PC-3 (cell line): ENCODE measurements at regions not wholly inside any gene's neighbourhood (a gene's known extent, or its start where the extent isn't known, plus 50 kb on each side); places are given as distances from the start of the nearest gene placed in this dataset.
"Not testable (repeated sequence)": the region's sequence is repeated elsewhere in the genome, so short reads cannot be mapped to it uniquely, and the experiment has no call there.

Experiments
- ATAC-seq: fragments of 200-7000 bp; cut with Tn5 transposase; 2 replicates; pipeline ENCODE4 v1.9.1; 2020; ENCODE audit warnings: mild to moderate bottlenecking, moderate library complexity
- BruUV-seq: library from RNA; stranded (reverse); fragments of 400-500 nt; replicated peaks from 2 replicates; lab custom pipeline; 2021; lab: Mats Ljungman, UMichigan
- CTCF ChIA-PET: fragments of 300-600 bp; sonication (Branson Sonifier 250); formaldehyde crosslinking; loops from one replicate; lab custom pipeline; 2022; ENCODE audit warnings: antibody characterized with exemption; lab: Charles Lee
- POLR2A ChIA-PET: fragments of 300-600 bp; sonication (Branson Sonifier 250); formaldehyde crosslinking; loops from one replicate; lab custom pipeline; 2022; ENCODE audit warnings: antibody characterized with exemption; ENCODE audit not compliant: unreplicated experiment; lab: Charles Lee
- DNase-seq: peaks from one replicate; pipeline ENCODE4 v3.0.0-alpha.2; 2015
- H2AFZ ChIP-seq: fragments of 300-600 bp; sonication (generic); 2 replicates; pipeline ENCODE4 v1.6.0; 2016; ENCODE audit warnings: antibody characterized with exemption, low read length
- H3F3A ChIP-seq: fragments of 300-600 bp; sonication (generic); one replicate; pipeline ENCODE4 v1.6.0; 2017; ENCODE audit warnings: antibody characterized with exemption, low read length, control low read depth, mild to moderate bottlenecking; ENCODE audit not compliant: unreplicated experiment
- H3K27ac ChIP-seq: fragments of 300-600 bp; sonication (generic); 2 replicates; pipeline ENCODE4 v1.5.1; 2016; ENCODE audit warnings: mild to moderate bottlenecking, low read length
- H3K27me3 ChIP-seq: fragments of 300-600 bp; sonication (generic); 2 replicates; pipeline ENCODE4 v1.6.1; 2016; ENCODE audit warnings: low read length, mixed read lengths
- H3K36me3 ChIP-seq: fragments of 300-600 bp; sonication (generic); 2 replicates; pipeline ENCODE4 v1.6.1; 2016; ENCODE audit warnings: low read depth, mixed run types, low read length, mixed read lengths
- H3K4me1 ChIP-seq: fragments of 300-600 bp; sonication (generic); 2 replicates; pipeline ENCODE4 v1.5.1; 2016; ENCODE audit warnings: low read length; ENCODE audit not compliant: insufficient read depth
- H3K4me2 ChIP-seq: fragments of 300-600 bp; sonication (generic); 2 replicates; pipeline ENCODE4 v1.6.0; 2016; ENCODE audit warnings: low read length
- H3K4me3 ChIP-seq: fragments of 300-600 bp; sonication (generic); 2 replicates; pipeline ENCODE4 v1.5.1; 2016; ENCODE audit warnings: mild to moderate bottlenecking, low read length, mixed read lengths
- H3K79me2 ChIP-seq: fragments of 300-600 bp; sonication (generic); 2 replicates; pipeline ENCODE4 v1.6.1; 2017; ENCODE audit warnings: low read length, mixed read lengths
- H3K9ac ChIP-seq: fragments of 300-600 bp; sonication (generic); 2 replicates; pipeline ENCODE4 v1.6.0; 2016; ENCODE audit warnings: mild to moderate bottlenecking, low read length
- H3K9me2 ChIP-seq: fragments of 300-600 bp; sonication (generic); replicated peaks from 2 replicates; pipeline ENCODE4 v1.6.1; 2016; ENCODE audit warnings: mixed run types, low read length, mixed read lengths
- H3K9me3 ChIP-seq: fragments of 300-600 bp; sonication (generic); 2 replicates; pipeline ENCODE4 v1.6.1; 2016; ENCODE audit warnings: low read length, mixed read lengths
- H4K20me1 ChIP-seq: fragments of 300-600 bp; sonication (generic); 2 replicates; pipeline ENCODE4 v1.6.1; 2016; ENCODE audit warnings: low read length, mixed read lengths
- CTCF ChIP-seq: fragments of 300-600 bp; sonication (generic); conservative IDR thresholded peaks from 2 replicates; pipeline ENCODE4 v1.5.1; 2017; ENCODE audit warnings: antibody characterized with exemption, low read depth, mild to moderate bottlenecking, low read length
- EZH2 ChIP-seq: fragments of 300-600 bp; sonication (generic); IDR thresholded peaks from one replicate; pipeline ENCODE4 v1.6.1; 2017; ENCODE audit warnings: antibody characterized with exemption, mild to moderate bottlenecking, low read length; ENCODE audit not compliant: unreplicated experiment
- EZH2phosphoT487 ChIP-seq: fragments of 300-600 bp; sonication (generic); IDR thresholded peaks from 2 replicates; pipeline ENCODE4 v1.6.1; 2018; ENCODE audit warnings: mild to moderate bottlenecking, antibody characterized with exemption, low read length, borderline replicate concordance
- intact Hi-C: fragments of 100-400 bp; cut with micrococcal nuclease; formaldehyde crosslinking; loops from 2 replicates; pipeline ENCODE4 v1.9.0; 2023

DNA sequence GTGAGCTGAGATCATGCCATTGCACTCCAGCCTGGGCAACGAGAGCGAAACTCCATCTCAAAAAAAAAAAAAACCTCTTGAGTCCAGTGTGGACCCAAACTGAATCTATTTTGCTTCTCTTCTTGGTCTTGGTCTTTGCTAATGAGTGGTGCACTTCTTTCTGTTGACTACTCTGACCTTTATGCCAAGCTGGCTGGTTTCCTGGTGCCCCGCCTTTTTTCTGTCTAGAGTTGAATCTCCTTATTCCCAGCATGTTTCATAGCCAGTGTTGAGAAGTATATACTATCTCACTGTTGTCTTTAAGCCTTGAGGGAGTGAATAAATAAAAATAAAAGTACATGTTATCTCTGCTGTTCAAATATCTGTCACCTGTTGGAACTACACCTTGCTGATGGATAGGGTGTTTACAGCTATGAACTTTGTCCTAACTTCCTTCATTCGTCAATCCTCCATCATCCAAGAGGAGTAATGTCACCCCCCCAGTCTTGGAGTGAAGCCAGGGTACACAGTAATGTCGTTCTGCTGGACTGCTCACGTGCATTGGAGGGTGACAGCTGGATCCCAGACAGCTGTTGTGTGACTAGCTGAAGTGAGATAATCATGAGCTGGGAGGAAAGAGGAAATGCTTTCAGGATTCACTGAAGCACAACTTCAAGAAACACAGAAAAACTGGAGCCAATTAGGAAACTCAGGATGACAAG, 99.3 kb upstream of the PRKG2 start:
- DNase-seq, result peak; percentile 55
- Histone ChIP-seq H3K79me2 (no peaks in the 10 kb centered on the region), H3K4me3 (no peak overlapping the region), H4K20me1 (no peaks in the 10 kb centered on the region), H3K36me3 (no peaks in the 10 kb centered on the region), H3K9me2 (no peaks in the 10 kb centered on the region), H3K27ac (no peak overlapping the region), H2AFZ (no peak overlapping the region), H3K4me2 (peak overlapping the region; percentile 2; the same call in 1 of the 2 replicates), H3K9ac (no peak overlapping the region), H3F3A (no peaks in the 10 kb centered on the region), H3K4me1 (peaks cover 10% of the 10 kb centered on the region), H3K9me3 (no peaks in the 10 kb centered on the region), H3K27me3 (no peaks in the 10 kb centered on the region)
- POLR2A ChIA-PET, result no interaction called here
- no TSS peak for BruUV-seq
- CTCF ChIA-PET, result no interaction called here
- peak; percentile 33; the same call in 1 of the 2 replicates for ATAC-seq
- intact Hi-C loops, result no loop called here
- TF ChIP-seq CTCF, result no peak

GRCh38 chr4:81307991-81308390, 93.0 kb upstream of the PRKG2 start:
- CTCF ChIA-PET, result no interaction called here
- no TSS peak for BruUV-seq

GRCh38 chr4:81304871-81305270, 89.8 kb upstream of the PRKG2 start:
- no peaks in the 10 kb centered on the region for H3K9me3 ChIP-seq
- no peaks in the 10 kb centered on the region for H3F3A ChIP-seq
- intact Hi-C loops, result no loop called here
- no peaks in the 10 kb centered on the region for H3K9me2 ChIP-seq
- ChIA-PET POLR2A (no interaction called here), CTCF (no interaction called here)
- no peak overlapping the region for H3K4me2 ChIP-seq
- no peaks in the 10 kb centered on the region for H4K20me1 ChIP-seq
- H3K4me1 ChIP-seq, result no peaks in the 10 kb centered on the region
- no peak overlapping the region for H3K4me3 ChIP-seq
- H3K27me3 ChIP-seq, result peaks cover 5% of the 10 kb centered on the region; the same call in 1 of the 2 replicates
- no TSS peak for BruUV-seq
- H3K27ac ChIP-seq, result no peak overlapping the region
- H3K79me2 ChIP-seq, result no peaks in the 10 kb centered on the region
- ATAC-seq (no peak), DNase-seq (no peak)
- TF ChIP-seq EZH2 (no peak), CTCF (no peak), EZH2phosphoT487 (no peak)
- H2AFZ ChIP-seq, result no peak overlapping the region
- no peaks in the 10 kb centered on the region for H3K36me3 ChIP-seq
- H3K9ac ChIP-seq, result no peak overlapping the region

More at GRCh38 chr4:81307991-81308390, 93.0 kb upstream of the PRKG2 start:
- no peaks in the 10 kb centered on the region for H3K36me3 ChIP-seq
- TF ChIP-seq CTCF, result no peak
- no peak for TF ChIP-seq EZH2
- TF ChIP-seq EZH2phosphoT487, result no peak
- no peak overlapping the region for H3K4me2 ChIP-seq
- H4K20me1 ChIP-seq, result no peaks in the 10 kb centered on the region
- POLR2A ChIA-PET, result no interaction called here
- H3K27ac ChIP-seq, result no peak overlapping the region
- H3K9ac ChIP-seq, result no peak overlapping the region
- no peaks in the 10 kb centered on the region for H3K4me1 ChIP-seq
- DNase-seq, result no peak
- H3K27me3 ChIP-seq, result no peaks in the 10 kb centered on the region
- no peak overlapping the region for H3K4me3 ChIP-seq
- intact Hi-C loops, result no loop called here
- no peaks in the 10 kb centered on the region for H3K9me3 ChIP-seq
- no peak overlapping the region for H2AFZ ChIP-seq
- ATAC-seq, result no peak
- no peaks in the 10 kb centered on the region for H3F3A ChIP-seq
- no peaks in the 10 kb centered on the region for H3K9me2 ChIP-seq
- H3K79me2 ChIP-seq, result no peaks in the 10 kb centered on the region

GRCh38 chr4:81300352-81300751, 85.3 kb upstream of the PRKG2 start:
- H2AFZ ChIP-seq, intact Hi-C loops, H4K20me1 ChIP-seq, H3K36me3 ChIP-seq, H3K27ac ChIP-seq, H3K27me3 ChIP-seq, H3K9ac ChIP-seq, CTCF ChIA-PET, H3K79me2 ChIP-seq, H3K9me3 ChIP-seq, ATAC-seq, H3K4me2 ChIP-seq, DNase-seq, H3F3A ChIP-seq, H3K9me2 ChIP-seq, POLR2A ChIA-PET, BruUV-seq, H3K4me1 ChIP-seq, H3K4me3 ChIP-seq: not testable (repeated sequence)
